ENCODE measurements at regions not wholly inside any gene's neighbourhood (a gene's known extent, or its start where the extent isn't known, plus 50 kb on each side); places are given as distances from the start of the nearest gene placed in this dataset.

- H3K4me1 ChIP-seq (ENCODE audit: insufficient read depth): no peaks in the 10 kb centered on the region
- intact Hi-C loops (cut with DNase I): no loop called here
Observed at GRCh38 chr18:51622702-51623101, 425.2 kb upstream of the MEX3C start.

GRCh38 chr18:51623653-51624052 lies 426.2 kb upstream of the MEX3C start:
- TF ChIP-seq EP300 (IDR thresholded peaks at IDR 0.05) (no peak), POLR2A (IDR thresholded peaks at IDR 0.05) (no peak)
- TF ChIP-seq, protein P1, sequence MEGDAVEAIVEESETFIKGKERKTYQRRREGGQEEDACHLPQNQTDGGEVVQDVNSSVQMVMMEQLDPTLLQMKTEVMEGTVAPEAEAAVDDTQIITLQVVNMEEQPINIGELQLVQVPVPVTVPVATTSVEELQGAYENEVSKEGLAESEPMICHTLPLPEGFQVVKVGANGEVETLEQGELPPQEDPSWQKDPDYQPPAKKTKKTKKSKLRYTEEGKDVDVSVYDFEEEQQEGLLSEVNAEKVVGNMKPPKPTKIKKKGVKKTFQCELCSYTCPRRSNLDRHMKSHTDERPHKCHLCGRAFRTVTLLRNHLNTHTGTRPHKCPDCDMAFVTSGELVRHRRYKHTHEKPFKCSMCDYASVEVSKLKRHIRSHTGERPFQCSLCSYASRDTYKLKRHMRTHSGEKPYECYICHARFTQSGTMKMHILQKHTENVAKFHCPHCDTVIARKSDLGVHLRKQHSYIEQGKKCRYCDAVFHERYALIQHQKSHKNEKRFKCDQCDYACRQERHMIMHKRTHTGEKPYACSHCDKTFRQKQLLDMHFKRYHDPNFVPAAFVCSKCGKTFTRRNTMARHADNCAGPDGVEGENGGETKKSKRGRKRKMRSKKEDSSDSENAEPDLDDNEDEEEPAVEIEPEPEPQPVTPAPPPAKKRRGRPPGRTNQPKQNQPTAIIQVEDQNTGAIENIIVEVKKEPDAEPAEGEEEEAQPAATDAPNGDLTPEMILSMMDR (IDR thresholded peaks at IDR 0.05): no peak
- no peaks in the 10 kb centered on the region for H3K4me1 ChIP-seq (ENCODE audit: insufficient read depth)
- WGBS, 3 donors: 16 to 35% (median 19%) methylated on average over 1 of the region's 1 CpG
- no peaks in the 10 kb centered on the region for H3K36me3 ChIP-seq
- H3K4me3 ChIP-seq: no peak overlapping the region
- H3K9me3 ChIP-seq: no peaks in the 10 kb centered on the region
- H3K27ac ChIP-seq: no peak overlapping the region
- intact Hi-C loops (cut with DNase I): no loop called here
- H3K27me3 ChIP-seq: no peaks in the 10 kb centered on the region
- no peak for DNase-seq

More at GRCh38 chr18:51622702-51623101, 425.2 kb upstream of the MEX3C start:
- Histone ChIP-seq H3K27me3 (no peaks in the 10 kb centered on the region), H3K36me3 (no peaks in the 10 kb centered on the region), H3K4me3 (no peak overlapping the region), H3K27ac (no peak overlapping the region), H3K9me3 (no peaks in the 10 kb centered on the region)
- no peak for DNase-seq
- no peak for TF ChIP-seq POLR2A (IDR thresholded peaks at IDR 0.05)
- TF ChIP-seq, protein P1 (IDR thresholded peaks at IDR 0.05): no peak
- WGBS, 3 donors: 38 to 46% (median 43%) methylated on average over 6 of the region's 6 CpGs

DNA sequence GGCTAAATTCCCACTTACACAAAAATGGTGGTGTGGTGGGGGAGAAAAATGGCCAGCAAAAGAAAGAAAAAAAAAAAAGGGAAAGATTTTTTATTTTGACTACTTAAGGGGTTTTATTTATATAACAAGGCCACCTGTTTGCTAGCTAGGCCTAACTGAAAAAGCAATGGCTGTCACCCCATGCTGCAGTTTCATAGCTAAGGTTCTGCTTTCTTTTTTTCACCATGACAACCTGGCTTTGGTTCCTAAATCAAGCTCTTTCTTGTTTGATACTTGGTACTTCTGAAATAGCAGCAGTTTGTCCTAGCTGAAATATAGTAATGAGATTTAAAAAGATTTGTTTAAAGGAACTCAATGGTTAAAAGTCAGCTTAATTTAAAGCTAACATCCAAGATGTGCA lies 433.2 kb upstream of the MEX3C start:
- Histone ChIP-seq H3K36me3 (no peaks in the 10 kb centered on the region), H3K27me3 (no peaks in the 10 kb centered on the region), H3K4me1 (ENCODE audit: insufficient read depth) (no peaks in the 10 kb centered on the region), H3K4me3 (no peak overlapping the region), H3K9me3 (no peaks in the 10 kb centered on the region), H3K27ac (no peak overlapping the region)
- intact Hi-C loops (cut with DNase I): no loop called here
- no peak for DNase-seq
- TF ChIP-seq, protein P1 (IDR thresholded peaks at IDR 0.05): no peak
- TF ChIP-seq POLR2A (IDR thresholded peaks at IDR 0.05) (no peak), EP300 (IDR thresholded peaks at IDR 0.05) (no peak)

DNA sequence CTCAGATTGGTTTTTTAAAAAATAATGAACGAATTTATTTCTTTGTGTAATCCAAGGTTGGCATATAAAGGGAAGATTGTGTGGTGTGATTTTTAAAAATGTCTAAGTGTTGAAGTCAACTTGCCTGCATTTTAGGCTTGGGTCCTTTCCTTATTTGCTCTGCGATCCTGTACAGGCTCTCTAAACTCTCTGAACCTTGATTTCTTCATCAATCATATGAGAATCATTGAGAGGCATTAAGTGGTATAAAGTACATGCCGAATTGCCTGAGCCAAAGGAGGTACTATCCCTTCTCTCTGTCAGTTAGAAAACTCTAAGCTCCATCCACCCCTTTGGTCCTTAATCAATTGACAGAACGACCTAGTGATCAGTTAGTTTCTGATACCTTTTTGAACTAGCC lies 440.4 kb upstream of the MEX3C start:
- intact Hi-C loops (cut with DNase I): no loop called here
- WGBS, 3 donors: 75 to 77% (median 77%) methylated on average over 4 of the region's 4 CpGs
- TF ChIP-seq, protein P1 (IDR thresholded peaks at IDR 0.05): no peak
- no peak for TF ChIP-seq EP300 (IDR thresholded peaks at IDR 0.05)
- no peak for TF ChIP-seq POLR2A (IDR thresholded peaks at IDR 0.05)

GRCh38 chr18:51639541-51639940 lies 442.1 kb upstream of the MEX3C start:
- Histone ChIP-seq H3K27me3 (no peaks in the 10 kb centered on the region), H3K4me3 (no peak overlapping the region), H3K36me3 (no peaks in the 10 kb centered on the region), H3K9me3 (no peaks in the 10 kb centered on the region), H3K27ac (no peak overlapping the region), H3K4me1 (ENCODE audit: insufficient read depth) (no peaks in the 10 kb centered on the region)
- intact Hi-C loops (cut with DNase I): no loop called here
- DNase-seq: no peak
- TF ChIP-seq EP300 (IDR thresholded peaks at IDR 0.05) (no peak), POLR2A (IDR thresholded peaks at IDR 0.05) (no peak)
- TF ChIP-seq, protein P1 (IDR thresholded peaks at IDR 0.05): no peak

More for the DNA sequence above, 440.4 kb upstream of the MEX3C start:
- Histone ChIP-seq H3K4me3 (no peak overlapping the region), H3K27ac (no peak overlapping the region), H3K4me1 (ENCODE audit: insufficient read depth) (no peaks in the 10 kb centered on the region), H3K36me3 (no peaks in the 10 kb centered on the region), H3K9me3 (no peaks in the 10 kb centered on the region), H3K27me3 (no peaks in the 10 kb centered on the region)
- DNase-seq: no peak

All from ovary (tissue), 7 donors.